GM12865 (cell line): ENCODE measurements at regions not wholly inside any gene's neighbourhood (a gene's known extent, or its start where the extent isn't known, plus 50 kb on each side); places are given as distances from the start of the nearest gene placed in this dataset.
"Not testable (repeated sequence)": the region's sequence is repeated elsewhere in the genome, so short reads cannot be mapped to it uniquely, and the experiment has no call there.

ENCODE experiments used
- DNase-seq: peaks from one replicate; pipeline ENCODE4 v3.0.0; 2010; ENCODE audit warnings: low read depth
- H3K4me3 ChIP-seq: 2 replicates; pipeline ENCODE4 v1.5.1; 2011; ENCODE audit warnings: mild to moderate bottlenecking, low read depth, low read length, control low read depth
- CTCF ChIP-seq: IDR thresholded peaks from 2 replicates; pipeline ENCODE4 v1.5.1; 2011; ENCODE audit warnings: low read length, control low read depth, low read depth, inconsistent platforms; ENCODE audit not compliant: insufficient read depth; ENCODE audit errors: missing control alignments

GRCh38 chr15:96474231-96474664 is 143.7 kb downstream of the NR2F2 start:
- no peak for TF ChIP-seq CTCF
- H3K4me3 ChIP-seq = no peak overlapping the region
- no peak for DNase-seq

DNA sequence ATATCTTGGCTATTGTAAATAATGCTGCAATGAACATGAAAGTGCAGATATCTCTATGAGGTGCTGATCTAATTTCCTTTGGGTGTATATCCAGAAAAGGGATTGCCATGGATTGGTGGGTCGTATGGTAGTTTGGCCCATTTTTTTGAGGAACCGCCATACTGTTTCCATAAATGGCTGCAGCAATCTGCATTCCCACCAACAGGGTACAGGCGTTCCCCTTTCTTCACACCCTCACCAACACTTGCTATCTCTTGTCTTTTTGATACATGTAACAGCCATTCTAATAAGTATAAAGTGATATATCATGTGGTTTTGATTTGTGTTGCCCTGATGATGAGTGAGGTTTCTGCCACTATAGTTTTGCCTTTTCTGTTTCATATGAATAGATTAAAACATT is 146.7 kb downstream of the NR2F2 start:
- DNase-seq = no peak
- no peak overlapping the region for H3K4me3 ChIP-seq
- no peak for TF ChIP-seq CTCF

DNA sequence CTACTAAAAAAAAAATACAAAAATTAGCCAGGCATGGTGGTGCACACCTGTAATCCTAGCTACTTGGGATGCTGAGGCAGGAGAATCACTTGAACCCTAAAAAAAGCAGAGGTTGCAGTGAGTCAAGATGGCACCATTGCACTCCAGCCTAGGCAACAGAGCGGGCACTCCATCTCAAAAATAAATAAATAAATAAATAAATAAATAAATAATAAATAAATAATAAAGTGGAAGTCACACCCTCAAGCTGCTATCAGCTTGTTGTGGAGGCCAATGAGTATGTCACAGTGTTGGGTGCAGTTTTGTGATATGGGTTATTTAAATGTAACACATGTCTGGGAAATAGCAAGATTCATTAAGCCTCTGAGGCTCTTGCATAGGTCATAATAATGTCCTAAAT is 153.9 kb downstream of the NR2F2 start:
- DNase-seq, H3K4me3 ChIP-seq: not testable (repeated sequence)

DNA sequence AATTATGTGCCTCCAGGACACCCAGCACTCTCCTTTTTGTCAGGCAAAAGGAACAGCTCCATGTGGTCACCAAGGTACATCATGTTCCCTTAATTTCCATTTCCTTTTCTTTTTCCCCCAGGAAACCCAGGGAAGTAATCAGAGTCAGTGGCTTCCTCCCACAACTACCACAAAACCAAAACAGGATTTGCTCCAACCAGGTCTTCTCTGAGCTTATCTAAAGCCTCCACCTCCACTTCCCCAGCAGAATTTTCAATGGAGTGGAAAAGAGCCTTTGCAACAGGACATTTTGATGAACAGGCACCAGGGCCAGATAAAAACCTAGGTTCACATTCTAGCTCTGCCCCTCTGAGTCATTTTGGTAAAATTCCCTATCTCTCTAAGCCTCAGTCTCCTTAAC is 154.3 kb downstream of the NR2F2 start:
- DNase-seq = no peak
- no peak overlapping the region for H3K4me3 ChIP-seq
- TF ChIP-seq CTCF = no peak

GRCh38 chr15:96487245-96487644 is 156.7 kb downstream of the NR2F2 start:
- no peak overlapping the region for H3K4me3 ChIP-seq
- TF ChIP-seq CTCF = no peak
- no peak for DNase-seq

- H3K4me3 ChIP-seq, DNase-seq: not testable (repeated sequence)
These were observed 160.7 kb downstream of the NR2F2 start for GRCh38 chr15:96491066-96491699.

- not testable (repeated sequence) for H3K4me3 ChIP-seq, DNase-seq
These were observed 161.5 kb downstream of the NR2F2 start for GRCh38 chr15:96491700-96492644.

DNA sequence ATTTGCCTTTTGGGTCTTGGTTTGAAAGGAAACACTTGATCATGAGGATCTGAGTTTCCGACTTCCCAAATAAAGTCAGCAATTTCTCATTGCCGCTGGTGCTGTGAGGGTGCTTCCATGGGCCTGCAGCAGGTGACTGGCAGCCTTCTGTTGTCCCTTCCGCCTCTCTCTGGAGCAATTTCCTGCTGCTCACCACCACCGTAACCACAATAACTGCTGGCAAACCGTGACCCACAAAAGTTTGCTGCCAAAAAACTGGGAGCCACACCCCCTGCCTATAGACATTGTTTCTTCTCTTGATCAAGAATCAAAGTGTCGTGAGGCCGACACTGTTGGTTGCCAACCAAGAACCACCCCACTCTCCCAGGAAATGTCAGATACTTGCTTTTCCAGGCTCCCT is 164.0 kb downstream of the NR2F2 start:
- no peak for DNase-seq
- no peak overlapping the region for H3K4me3 ChIP-seq
- TF ChIP-seq CTCF = no peak
